Left lung (tissue), 4 donors: ENCODE measurements at regions not wholly inside any gene's neighbourhood (a gene's known extent, or its start where the extent isn't known, plus 50 kb on each side); places are given as distances from the start of the nearest gene placed in this dataset.

Experiments
- ATAC-seq: fragments of 200-7000 bp; cut with Tn5 transposase; one replicate; pipeline ENCODE4 v1.9.1; 2020; ENCODE audit warnings: moderate library complexity
- DNase-seq, 4 donors: peaks; one replicate each; pipeline ENCODE4 v3.0.0-alpha.2; 2013 to 2020
- H3K27ac ChIP-seq, 2 donors: fragments of 200-600 bp; sonication (generic) in 1 of 2; one replicate each; pipeline versions ENCODE4 v1.5.0 to v1.8.0; 2020 to 2021
- H3K27me3 ChIP-seq, 2 donors: fragments of 200-600 bp; sonication (generic) in 1 of 2; one replicate each; pipeline versions ENCODE4 v1.5.0 to v1.8.0; 2020 to 2021
- H3K36me3 ChIP-seq, 2 donors: fragments of 200-600 bp; sonication (generic) in 1 of 2; one replicate each; pipeline versions ENCODE4 v1.5.0 to v1.8.0; 2020 to 2021
- H3K4me1 ChIP-seq, 2 donors: fragments of 200-600 bp; one replicate each; pipeline ENCODE4 v1.8.0; 2021
- H3K4me3 ChIP-seq, 2 donors: fragments of 200-600 bp; sonication (generic) in 1 of 2; one replicate each; pipeline versions ENCODE4 v1.5.0 to v1.8.0; 2020 to 2021; ENCODE audit warnings: mild to moderate bottlenecking in 1 of 2
- H3K9me3 ChIP-seq, 2 donors: fragments of 200-600 bp; sonication (generic) in 1 of 2; one replicate each; pipeline versions ENCODE4 v1.5.0 to v1.8.0; 2020 to 2021
- CTCF ChIP-seq, 2 donors: fragments of 200-600 bp; sonication (generic) in 1 of 2; IDR thresholded peaks; one replicate each; pipeline versions ENCODE4 v1.5.0 to v1.8.0; 2021; ENCODE audit warnings: antibody characterized with exemption in 2 of 2
- intact Hi-C, 2 donors: fragments of 100-400 bp; cut with DNase I; formaldehyde crosslinking; loops; one replicate each; pipeline versions ENCODE4 v1.11.2 to v1.14.2; 2022
- donor health status: DM: no; HTN: yes; CAD: no.
- donor health status: DM: no; HTN: no; CAD: no.

DNA sequence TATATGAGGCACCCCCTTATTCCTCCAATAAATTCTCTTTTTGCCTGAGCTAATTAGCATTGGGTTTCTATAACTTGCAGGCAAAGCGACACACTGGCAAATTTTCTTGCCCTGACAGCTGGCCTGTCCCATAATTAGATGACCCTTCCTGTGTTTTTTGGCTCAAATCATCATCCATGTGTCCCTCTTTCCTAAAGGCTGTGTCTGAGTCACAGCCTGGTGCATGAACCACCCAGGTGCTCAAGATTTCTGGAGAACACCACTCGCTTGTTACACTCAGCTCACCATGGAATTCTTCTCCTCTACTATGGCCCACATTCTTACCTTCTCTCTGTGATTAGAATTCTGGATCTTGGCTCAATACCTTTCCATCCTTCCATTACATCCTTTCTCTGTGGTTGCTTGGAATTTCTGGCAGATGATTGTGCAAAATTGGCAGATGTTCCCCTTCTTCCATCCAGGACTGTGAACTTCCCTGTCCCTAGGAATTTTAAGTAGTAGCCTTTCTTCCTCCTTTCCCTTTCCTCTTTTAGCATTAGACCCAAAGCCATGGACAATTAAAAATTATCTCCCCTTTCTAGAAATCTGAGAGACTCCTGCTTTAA lies 116.0 kb upstream of the ANKRD1 start:
- no peaks in the 10 kb centered on the region for H3K9me3 ChIP-seq
- intact Hi-C loops, result no loop called here
- H3K27me3 ChIP-seq, result no peaks in the 10 kb centered on the region
- no peaks in the 10 kb centered on the region for H3K36me3 ChIP-seq
- TF ChIP-seq CTCF (IDR thresholded peaks at IDR 0.05), result no peak
- no peak for DNase-seq
- H3K4me3 ChIP-seq, result no peak overlapping the region
- peaks cover 0 to 15% of the 10 kb centered on the region in 2 donors for H3K4me1 ChIP-seq
- ATAC-seq, result no peak
- H3K27ac ChIP-seq, result no peak overlapping the region

GRCh38 chr10:91038971-91039370 lies 118.1 kb upstream of the ANKRD1 start:
- Histone ChIP-seq H3K27me3 (no peaks in the 10 kb centered on the region), H3K4me1 (peaks cover 0 to 12% of the 10 kb centered on the region in 2 donors), H3K36me3 (no peaks in the 10 kb centered on the region), H3K9me3 (no peaks in the 10 kb centered on the region), H3K4me3 (no peak overlapping the region), H3K27ac (no peak overlapping the region)
- DNase-seq, result no peak
- no peak for ATAC-seq
- intact Hi-C loops, result no loop called here
- no peak for TF ChIP-seq CTCF (IDR thresholded peaks at IDR 0.05)

DNA sequence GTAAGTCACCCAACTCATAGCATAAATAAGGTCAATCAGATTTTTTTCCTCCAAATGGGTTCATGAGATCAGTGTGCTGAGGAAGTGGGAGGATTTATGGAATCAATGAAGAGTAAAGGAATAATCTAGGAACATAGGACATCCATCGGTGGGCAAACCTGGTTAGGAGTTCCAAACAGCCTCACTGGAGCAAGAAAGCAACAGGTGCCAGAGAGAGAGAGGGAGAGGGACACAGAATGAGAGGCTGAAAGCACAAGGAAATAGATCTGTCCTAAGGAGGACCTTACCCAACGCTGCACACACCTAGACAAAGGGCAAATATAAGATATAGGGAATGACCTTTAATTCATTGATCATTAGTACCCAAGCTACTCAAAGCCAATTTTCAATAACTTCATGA lies 119.5 kb upstream of the ANKRD1 start:
- no peaks in the 10 kb centered on the region for H3K36me3 ChIP-seq
- no peak overlapping the region for H3K4me3 ChIP-seq
- no peaks in the 10 kb centered on the region for H3K9me3 ChIP-seq
- DNase-seq (no peak), ATAC-seq (no peak)
- intact Hi-C loops, result no loop called here
- TF ChIP-seq CTCF (IDR thresholded peaks at IDR 0.05), result no peak
- H3K27ac ChIP-seq, result no peak overlapping the region
- H3K27me3 ChIP-seq, result no peaks in the 10 kb centered on the region
- no peaks in the 10 kb centered on the region for H3K4me1 ChIP-seq

- DNase-seq (no peak), ATAC-seq (no peak)
- intact Hi-C loops, result no loop called here
- Histone ChIP-seq H3K9me3 (no peaks in the 10 kb centered on the region), H3K27me3 (no peaks in the 10 kb centered on the region), H3K4me1 (no peaks in the 10 kb centered on the region), H3K4me3 (no peak overlapping the region), H3K27ac (no peak overlapping the region), H3K36me3 (no peaks in the 10 kb centered on the region)
- TF ChIP-seq CTCF (IDR thresholded peaks at IDR 0.05), result no peak
Observed at GRCh38 chr10:91042069-91042468, 121.2 kb upstream of the ANKRD1 start.

GRCh38 chr10:91043173-91043910 lies 122.5 kb upstream of the ANKRD1 start:
- no peak overlapping the region for H3K27ac ChIP-seq
- no peaks in the 10 kb centered on the region for H3K4me1 ChIP-seq
- H3K4me3 ChIP-seq, result no peak overlapping the region
- intact Hi-C loops, result no loop called here
- DNase-seq (peak in 1 of 4 donors; percentile 25), ATAC-seq (peak; percentile 41)
- no peaks in the 10 kb centered on the region for H3K9me3 ChIP-seq
- TF ChIP-seq CTCF (IDR thresholded peaks at IDR 0.05), result peak; percentile 16 to 25
- no peaks in the 10 kb centered on the region for H3K27me3 ChIP-seq
- no peaks in the 10 kb centered on the region for H3K36me3 ChIP-seq
